WERI-Rb-1 (cell line): ENCODE measurements at regions not wholly inside any gene's neighbourhood (a gene's known extent, or its start where the extent isn't known, plus 50 kb on each side); places are given as distances from the start of the nearest gene placed in this dataset.

Source experiments
- DNase-seq: peaks from one replicate; pipeline ENCODE4 v3.0.0-alpha.2; 2020
- H3K27ac ChIP-seq: fragments of 250-450 bp; sonication (Bioruptor Pico); 2 replicates; pipeline ENCODE4 v1.5.1; 2020; ENCODE audit warnings: mild to moderate bottlenecking, moderate library complexity
- H3K27me3 ChIP-seq: fragments of 250-450 bp; sonication (Bioruptor Pico); 2 replicates; pipeline ENCODE4 v1.5.1; 2021; ENCODE audit warnings: mild to moderate bottlenecking, low read depth, moderate library complexity; ENCODE audit not compliant: insufficient read depth, severe bottlenecking
- H3K36me3 ChIP-seq: fragments of 250-450 bp; sonication (Bioruptor Pico); 2 replicates; pipeline ENCODE4 v1.5.1; 2020; ENCODE audit warnings: mild to moderate bottlenecking, moderate library complexity
- H3K4me3 ChIP-seq: 2 replicates; pipeline ENCODE4 v1.5.1; 2011; ENCODE audit warnings: low read depth, mild to moderate bottlenecking, control low read depth, low read length
- H3K9me3 ChIP-seq: fragments of 250-450 bp; sonication (Bioruptor Pico); 2 replicates; pipeline ENCODE4 v1.5.1; 2021; ENCODE audit warnings: mild to moderate bottlenecking, moderate library complexity; ENCODE audit not compliant: severe bottlenecking
- TF ChIP-seq, protein P1 (sequence below): IDR thresholded peaks from 2 replicates; pipeline ENCODE4 v1.5.1; 2011; ENCODE audit warnings: low read depth, mild to moderate bottlenecking, control low read depth, inconsistent platforms, low read length

DNA sequence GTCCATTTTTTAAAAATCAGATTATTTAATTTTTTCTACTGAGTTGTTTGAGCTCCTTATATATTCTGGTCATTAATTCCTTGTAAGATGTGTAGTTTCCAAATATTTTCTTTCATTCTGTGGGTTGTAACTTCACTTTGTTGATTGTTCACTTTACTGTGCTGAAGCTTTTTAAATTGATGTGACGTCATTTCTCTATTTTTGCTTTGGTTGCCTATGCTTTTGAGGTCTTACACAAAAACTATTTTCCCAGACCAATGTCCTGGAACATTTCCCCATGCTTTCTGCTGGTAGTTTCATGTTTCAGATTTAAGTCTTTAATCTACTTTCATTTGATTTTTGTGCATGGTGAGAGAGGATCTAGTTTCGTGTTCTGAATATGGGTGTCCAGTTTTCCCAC lies 753.6 kb downstream of the TRIML1 start:
- peaks cover 46% of the 10 kb centered on the region for H3K27me3 ChIP-seq
- H3K9me3 ChIP-seq = no peaks in the 10 kb centered on the region
- H3K4me3 ChIP-seq = no peak overlapping the region
- H3K36me3 ChIP-seq = no peaks in the 10 kb centered on the region
- H3K27ac ChIP-seq = no peak overlapping the region
- DNase-seq = no peak
- TF ChIP-seq, protein P1, sequence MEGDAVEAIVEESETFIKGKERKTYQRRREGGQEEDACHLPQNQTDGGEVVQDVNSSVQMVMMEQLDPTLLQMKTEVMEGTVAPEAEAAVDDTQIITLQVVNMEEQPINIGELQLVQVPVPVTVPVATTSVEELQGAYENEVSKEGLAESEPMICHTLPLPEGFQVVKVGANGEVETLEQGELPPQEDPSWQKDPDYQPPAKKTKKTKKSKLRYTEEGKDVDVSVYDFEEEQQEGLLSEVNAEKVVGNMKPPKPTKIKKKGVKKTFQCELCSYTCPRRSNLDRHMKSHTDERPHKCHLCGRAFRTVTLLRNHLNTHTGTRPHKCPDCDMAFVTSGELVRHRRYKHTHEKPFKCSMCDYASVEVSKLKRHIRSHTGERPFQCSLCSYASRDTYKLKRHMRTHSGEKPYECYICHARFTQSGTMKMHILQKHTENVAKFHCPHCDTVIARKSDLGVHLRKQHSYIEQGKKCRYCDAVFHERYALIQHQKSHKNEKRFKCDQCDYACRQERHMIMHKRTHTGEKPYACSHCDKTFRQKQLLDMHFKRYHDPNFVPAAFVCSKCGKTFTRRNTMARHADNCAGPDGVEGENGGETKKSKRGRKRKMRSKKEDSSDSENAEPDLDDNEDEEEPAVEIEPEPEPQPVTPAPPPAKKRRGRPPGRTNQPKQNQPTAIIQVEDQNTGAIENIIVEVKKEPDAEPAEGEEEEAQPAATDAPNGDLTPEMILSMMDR = no peak

DNA sequence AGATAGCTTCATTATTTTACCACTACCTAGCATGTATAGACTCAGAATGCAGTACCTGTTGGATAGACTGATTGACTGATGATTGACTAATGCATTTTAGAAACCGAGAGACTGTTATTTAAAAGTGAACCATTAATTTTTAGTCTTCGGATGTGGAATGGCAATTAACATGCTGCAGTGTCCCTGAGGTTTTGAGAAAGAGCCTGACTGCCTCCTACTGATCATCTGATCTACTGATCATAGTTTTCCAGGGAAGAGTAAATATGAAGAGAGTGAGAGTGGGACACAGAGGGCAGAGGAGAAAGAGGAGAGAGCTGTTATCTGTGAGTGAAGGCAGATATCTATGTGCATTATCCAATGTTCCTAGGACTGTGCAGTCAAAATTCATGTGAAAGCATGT lies 764.7 kb downstream of the TRIML1 start:
- Histone ChIP-seq H3K27ac (no peak overlapping the region), H3K27me3 (peaks cover 60% of the 10 kb centered on the region), H3K4me3 (no peak overlapping the region), H3K9me3 (no peaks in the 10 kb centered on the region), H3K36me3 (no peaks in the 10 kb centered on the region)
- no peak for DNase-seq
- TF ChIP-seq, protein P1 = no peak

DNA sequence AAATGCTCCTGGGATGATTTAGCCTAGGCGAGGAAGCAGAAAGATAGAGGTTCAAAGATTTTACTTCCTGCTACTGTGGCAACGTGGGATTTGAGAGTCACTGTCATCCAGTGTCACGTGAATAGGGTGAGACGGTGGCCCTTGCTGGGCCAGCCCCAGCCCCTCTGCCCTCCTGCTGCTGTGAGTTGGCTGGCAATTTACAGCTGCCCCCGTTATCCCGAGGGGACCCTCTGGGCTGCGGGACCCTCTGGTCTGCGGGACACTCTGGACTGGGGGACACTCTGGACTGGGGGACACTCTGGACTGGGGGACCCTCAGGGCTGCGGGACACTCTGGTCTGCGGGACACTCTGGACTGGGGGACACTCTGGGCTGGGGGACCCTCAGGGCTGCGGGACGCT lies 765.4 kb downstream of the TRIML1 start:
- Histone ChIP-seq H3K36me3 (no peaks in the 10 kb centered on the region), H3K9me3 (no peaks in the 10 kb centered on the region), H3K27me3 (peaks cover 65% of the 10 kb centered on the region), H3K4me3 (no peak overlapping the region), H3K27ac (no peak overlapping the region)
- TF ChIP-seq, protein P1 = no peak
- no peak for DNase-seq

DNA sequence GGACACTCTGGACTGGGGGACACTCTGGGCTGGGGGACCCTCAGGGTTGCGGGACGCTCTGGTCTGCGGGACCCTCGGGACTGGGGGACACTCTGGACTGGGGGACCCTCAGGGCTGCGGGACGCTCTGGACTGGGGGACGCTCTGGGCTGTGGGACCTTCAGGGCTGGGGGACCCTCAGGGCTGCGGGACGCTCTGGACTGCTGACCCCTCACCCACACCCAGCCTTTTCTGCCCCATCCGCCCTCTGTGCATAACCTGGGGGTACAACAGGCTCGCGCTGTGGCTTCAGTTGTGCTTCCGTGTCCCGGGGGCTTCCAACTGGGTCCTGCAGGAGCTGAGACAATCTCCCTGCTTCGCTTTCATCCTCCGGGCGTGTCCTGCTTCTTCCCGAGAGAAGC lies 766.0 kb downstream of the TRIML1 start:
- no peak overlapping the region for H3K4me3 ChIP-seq
- TF ChIP-seq, protein P1 = no peak
- H3K36me3 ChIP-seq = no peaks in the 10 kb centered on the region
- H3K9me3 ChIP-seq = no peaks in the 10 kb centered on the region
- no peak overlapping the region for H3K27ac ChIP-seq
- H3K27me3 ChIP-seq = peaks cover 65% of the 10 kb centered on the region
- no peak for DNase-seq

DNA sequence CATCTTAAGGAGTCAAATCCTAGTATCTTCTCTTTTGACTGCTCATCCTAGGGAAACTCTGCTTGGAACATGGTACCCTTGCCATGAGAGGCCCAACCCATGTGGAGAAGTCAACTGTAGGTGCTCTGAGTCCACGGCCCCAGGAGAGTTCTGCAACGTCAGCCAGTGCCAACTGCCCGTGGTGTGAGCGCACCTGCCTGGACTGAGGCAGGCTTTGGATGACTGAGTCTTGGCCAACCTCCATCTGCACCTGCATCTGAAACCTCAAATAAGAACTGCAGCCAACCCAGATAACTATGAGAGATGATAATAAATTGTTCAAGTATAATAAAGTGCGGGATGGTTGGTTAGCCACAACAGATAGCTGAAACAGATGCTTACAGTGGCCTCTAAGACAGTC lies 772.0 kb downstream of the TRIML1 start:
- Histone ChIP-seq H3K9me3 (peaks cover 5% of the 10 kb centered on the region), H3K36me3 (no peaks in the 10 kb centered on the region), H3K4me3 (no peak overlapping the region), H3K27me3 (peaks cover 63% of the 10 kb centered on the region), H3K27ac (no peak overlapping the region)
- DNase-seq = no peak
- TF ChIP-seq, protein P1 = no peak

DNA sequence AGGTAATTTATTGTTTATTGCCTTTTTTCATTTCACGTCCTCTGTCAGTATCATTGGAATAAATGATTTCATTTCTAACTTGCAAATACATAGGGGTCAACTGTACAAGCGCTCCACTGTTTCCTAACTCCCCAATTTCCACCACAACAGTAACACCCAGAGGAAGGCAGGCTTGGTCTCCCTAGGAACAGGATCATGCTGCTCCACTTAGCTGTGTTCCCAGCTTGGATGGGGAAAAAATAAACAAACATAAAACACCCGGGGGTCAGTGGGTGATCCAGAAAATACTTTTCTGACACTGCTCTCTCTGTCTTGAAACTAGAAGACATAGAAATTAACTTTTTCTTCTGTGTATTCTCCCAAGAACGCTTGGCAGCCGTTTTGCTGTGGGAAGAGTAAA lies 772.5 kb downstream of the TRIML1 start:
- Histone ChIP-seq H3K36me3 (no peaks in the 10 kb centered on the region), H3K27me3 (peaks cover 61% of the 10 kb centered on the region), H3K27ac (no peak overlapping the region), H3K9me3 (peaks cover 5% of the 10 kb centered on the region), H3K4me3 (no peak overlapping the region)
- TF ChIP-seq, protein P1 = no peak
- no peak for DNase-seq
